ENCODE measurements at regions not wholly inside any gene's neighbourhood (a gene's known extent, or its start where the extent isn't known, plus 50 kb on each side); places are given as distances from the start of the nearest gene placed in this dataset.

GRCh38 chr2:236908439-236909192, 177.1 kb upstream of the COPS8 start:
- TF ChIP-seq CTCF (IDR thresholded peaks at IDR 0.05; ENCODE audit: low read length, missing control alignments), result no peak
- no peak for DNase-seq (ENCODE audit: low read depth)
- no peak overlapping the region for H3K4me3 ChIP-seq (replicated peaks; ENCODE audit: low read depth, low read length)

GRCh38 chr2:236909193-236909504, 176.5 kb upstream of the COPS8 start:
- no peak for TF ChIP-seq CTCF (IDR thresholded peaks at IDR 0.05; ENCODE audit: low read length, missing control alignments)
- no peak overlapping the region for H3K4me3 ChIP-seq (replicated peaks; ENCODE audit: low read depth, low read length)
- no peak for DNase-seq (ENCODE audit: low read depth)

- DNase-seq (ENCODE audit: low read depth), result no peak
- no peak overlapping the region for H3K4me3 ChIP-seq (replicated peaks; ENCODE audit: low read depth, low read length)
- no peak for TF ChIP-seq CTCF (IDR thresholded peaks at IDR 0.05; ENCODE audit: low read length, missing control alignments)
Observed at GRCh38 chr2:236909802-236910201, 175.9 kb upstream of the COPS8 start.

GRCh38 chr2:236910781-236911495, 174.8 kb upstream of the COPS8 start:
- no peak for DNase-seq (ENCODE audit: low read depth)
- no peak for TF ChIP-seq CTCF (IDR thresholded peaks at IDR 0.05; ENCODE audit: low read length, missing control alignments)
- no peak overlapping the region for H3K4me3 ChIP-seq (replicated peaks; ENCODE audit: low read depth, low read length)

- DNase-seq (ENCODE audit: low read depth), result no peak
- no peak for TF ChIP-seq CTCF (IDR thresholded peaks at IDR 0.05; ENCODE audit: low read length, missing control alignments)
- no peak overlapping the region for H3K4me3 ChIP-seq (replicated peaks; ENCODE audit: low read depth, low read length)
Observed at GRCh38 chr2:236912326-236913120, 173.2 kb upstream of the COPS8 start.

- DNase-seq (ENCODE audit: low read depth), result no peak
- TF ChIP-seq CTCF (IDR thresholded peaks at IDR 0.05; ENCODE audit: low read length, missing control alignments), result no peak
- H3K4me3 ChIP-seq (replicated peaks; ENCODE audit: low read depth, low read length), result no peak overlapping the region
Observed at GRCh38 chr2:236915186-236915585, 170.5 kb upstream of the COPS8 start.

All from fibroblast of pulmonary artery (primary cell).